ENCODE measurements at regions not wholly inside any gene's neighbourhood (a gene's known extent, or its start where the extent isn't known, plus 50 kb on each side); places are given as distances from the start of the nearest gene placed in this dataset.

- TF ChIP-seq CTCF (IDR thresholded peaks at IDR 0.05), result no peak
- no peak for TF ChIP-seq EP300 (IDR thresholded peaks at IDR 0.05)
These were observed 700.5 kb upstream of the ZNF385D start for GRCh38 chr3:22451501-22451900.
